KMS-11 (cell line): ENCODE measurements at regions not wholly inside any gene's neighbourhood (a gene's known extent, or its start where the extent isn't known, plus 50 kb on each side); places are given as distances from the start of the nearest gene placed in this dataset.
"Not testable (repeated sequence)": the region's sequence is repeated elsewhere in the genome, so short reads cannot be mapped to it uniquely, and the experiment has no call there.

Source experiments
- H2AFZ ChIP-seq: fragments of 200-600 bp; sonication (generic); 2 replicates; pipeline ENCODE4 v1.6.1; 2016; ENCODE audit warnings: antibody characterized with exemption, mixed run types, low read depth
- H3K27ac ChIP-seq: fragments of 200-600 bp; sonication (generic); 2 replicates; pipeline ENCODE4 v1.6.1; 2016; ENCODE audit warnings: mild to moderate bottlenecking, mixed run types
- H3K27me3 ChIP-seq: fragments of 200-600 bp; sonication (generic); 2 replicates; pipeline ENCODE4 v1.6.1; 2017; ENCODE audit warnings: mild to moderate bottlenecking, low read depth, mixed run types, moderate library complexity; ENCODE audit not compliant: insufficient read depth
- H3K36me3 ChIP-seq: fragments of 200-600 bp; sonication (generic); 2 replicates; pipeline ENCODE4 v1.6.1; 2017; ENCODE audit warnings: mild to moderate bottlenecking, mixed run types; ENCODE audit not compliant: insufficient read depth
- H3K4me1 ChIP-seq: fragments of 200-600 bp; sonication (generic); 2 replicates; pipeline ENCODE4 v1.6.1; 2016; ENCODE audit warnings: mild to moderate bottlenecking, low read depth, mixed run types; ENCODE audit not compliant: poor library complexity, severe bottlenecking
- H3K4me2 ChIP-seq: fragments of 200-600 bp; sonication (generic); 2 replicates; pipeline ENCODE4 v1.7.0; 2016; ENCODE audit warnings: mild to moderate bottlenecking, mixed run types
- H3K4me3 ChIP-seq: fragments of 200-600 bp; sonication (generic); IDR thresholded peaks from 2 replicates; pipeline ENCODE4 v1.6.1; 2017; ENCODE audit warnings: low read depth, low read length, mixed read lengths; ENCODE audit not compliant: insufficient read depth
- H3K79me2 ChIP-seq: fragments of 200-600 bp; sonication (generic); 2 replicates; pipeline ENCODE4 v1.6.1; 2016; ENCODE audit warnings: low read depth, mixed run types; ENCODE audit not compliant: insufficient read depth
- H3K9ac ChIP-seq: fragments of 200-600 bp; sonication (generic); 2 replicates; pipeline ENCODE4 v1.6.1; 2016; ENCODE audit warnings: mild to moderate bottlenecking, mixed run types
- H4K20me1 ChIP-seq: fragments of 200-600 bp; sonication (generic); 2 replicates; pipeline ENCODE4 v1.6.1; 2016; ENCODE audit warnings: mild to moderate bottlenecking, mixed run types; ENCODE audit not compliant: insufficient read depth
- TF ChIP-seq, protein P1 (sequence below): fragments of 200-600 bp; sonication (generic); conservative IDR thresholded peaks from 2 replicates; pipeline ENCODE4 v1.6.1; 2017; ENCODE audit warnings: low read depth, mild to moderate bottlenecking, antibody characterized with exemption, low read length, moderate library complexity, mixed read lengths

DNA sequence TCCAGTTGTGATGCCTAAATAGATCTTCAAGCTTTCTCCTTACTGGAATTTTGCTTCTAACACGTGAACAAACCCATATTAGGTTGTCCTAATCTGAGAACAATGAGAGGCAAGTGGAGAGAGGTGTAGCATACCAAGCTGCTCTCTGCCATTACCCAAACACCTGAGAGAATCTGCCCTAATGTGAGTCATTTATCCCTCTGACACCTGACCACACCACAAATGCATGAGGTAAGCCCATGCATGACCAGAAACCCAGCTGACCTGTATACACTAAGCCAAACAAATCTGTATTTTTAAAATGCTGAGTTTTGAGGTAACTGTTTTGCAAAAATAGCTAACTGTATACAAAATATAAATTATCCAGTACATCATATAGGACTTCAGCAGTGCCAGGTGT lies 1458.1 kb upstream of the B3GALT2 start:
- Histone ChIP-seq H3K9ac (no peak overlapping the region), H3K36me3 (no peaks in the 10 kb centered on the region), H3K4me2 (no peak overlapping the region), H3K4me1 (no peaks in the 10 kb centered on the region), H3K27ac (no peak overlapping the region), H2AFZ (no peak overlapping the region), H4K20me1 (no peaks in the 10 kb centered on the region), H3K4me3 (no peak overlapping the region), H3K79me2 (no peaks in the 10 kb centered on the region), H3K27me3 (no peaks in the 10 kb centered on the region)
- TF ChIP-seq, protein P1, sequence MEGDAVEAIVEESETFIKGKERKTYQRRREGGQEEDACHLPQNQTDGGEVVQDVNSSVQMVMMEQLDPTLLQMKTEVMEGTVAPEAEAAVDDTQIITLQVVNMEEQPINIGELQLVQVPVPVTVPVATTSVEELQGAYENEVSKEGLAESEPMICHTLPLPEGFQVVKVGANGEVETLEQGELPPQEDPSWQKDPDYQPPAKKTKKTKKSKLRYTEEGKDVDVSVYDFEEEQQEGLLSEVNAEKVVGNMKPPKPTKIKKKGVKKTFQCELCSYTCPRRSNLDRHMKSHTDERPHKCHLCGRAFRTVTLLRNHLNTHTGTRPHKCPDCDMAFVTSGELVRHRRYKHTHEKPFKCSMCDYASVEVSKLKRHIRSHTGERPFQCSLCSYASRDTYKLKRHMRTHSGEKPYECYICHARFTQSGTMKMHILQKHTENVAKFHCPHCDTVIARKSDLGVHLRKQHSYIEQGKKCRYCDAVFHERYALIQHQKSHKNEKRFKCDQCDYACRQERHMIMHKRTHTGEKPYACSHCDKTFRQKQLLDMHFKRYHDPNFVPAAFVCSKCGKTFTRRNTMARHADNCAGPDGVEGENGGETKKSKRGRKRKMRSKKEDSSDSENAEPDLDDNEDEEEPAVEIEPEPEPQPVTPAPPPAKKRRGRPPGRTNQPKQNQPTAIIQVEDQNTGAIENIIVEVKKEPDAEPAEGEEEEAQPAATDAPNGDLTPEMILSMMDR: no peak

DNA sequence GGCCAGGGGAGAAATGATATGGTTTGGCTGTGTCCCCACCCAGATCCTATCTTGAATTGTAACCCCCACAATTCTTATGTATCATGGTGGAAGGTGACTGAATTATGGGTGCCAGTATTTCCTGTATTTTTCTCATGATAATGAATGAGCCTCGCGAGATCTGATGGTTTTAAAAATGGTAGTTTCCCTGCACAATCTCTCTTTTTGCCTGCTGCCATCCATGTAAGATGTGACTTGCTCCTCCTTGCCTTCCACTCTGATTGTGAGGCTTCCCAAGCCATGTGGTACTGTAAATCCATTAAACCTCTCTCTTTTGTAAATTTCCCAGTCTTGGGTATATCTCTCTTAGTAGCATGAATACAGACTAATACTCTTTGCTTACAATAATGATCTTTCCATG lies 1453.9 kb upstream of the B3GALT2 start:
- no peaks in the 10 kb centered on the region for H3K79me2 ChIP-seq
- no peaks in the 10 kb centered on the region for H3K27me3 ChIP-seq
- no peak overlapping the region for H3K4me3 ChIP-seq
- H3K27ac ChIP-seq: no peak overlapping the region
- H2AFZ ChIP-seq: no peak overlapping the region
- no peak overlapping the region for H3K4me2 ChIP-seq
- TF ChIP-seq, protein P1: no peak
- no peak overlapping the region for H3K9ac ChIP-seq
- H3K36me3 ChIP-seq: no peaks in the 10 kb centered on the region
- no peaks in the 10 kb centered on the region for H3K4me1 ChIP-seq
- H4K20me1 ChIP-seq: no peaks in the 10 kb centered on the region

DNA sequence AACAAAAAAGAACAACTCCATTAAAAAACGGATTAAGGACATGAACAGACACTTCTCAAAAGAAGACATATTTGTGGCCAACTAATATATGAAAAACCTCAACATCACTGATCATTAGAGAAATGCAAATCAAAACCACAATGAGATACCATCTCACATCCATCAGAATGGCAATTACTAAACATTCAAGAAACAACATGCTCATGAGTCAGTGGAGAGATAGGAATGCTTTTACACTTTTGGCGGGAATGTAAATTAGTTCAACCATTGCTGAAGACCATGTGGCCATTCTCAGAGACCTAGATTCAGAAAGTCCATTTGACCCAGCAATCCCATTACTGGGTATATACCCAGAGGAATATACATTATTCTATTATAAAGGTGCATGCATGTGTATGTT lies 1442.6 kb upstream of the B3GALT2 start:
- H3K4me1 ChIP-seq: peaks cover 18% of the 10 kb centered on the region
- no peaks in the 10 kb centered on the region for H3K36me3 ChIP-seq
- no peaks in the 10 kb centered on the region for H4K20me1 ChIP-seq
- H3K4me3 ChIP-seq: no peak overlapping the region
- no peak overlapping the region for H3K4me2 ChIP-seq
- no peaks in the 10 kb centered on the region for H3K79me2 ChIP-seq
- no peak overlapping the region for H2AFZ ChIP-seq
- no peaks in the 10 kb centered on the region for H3K27me3 ChIP-seq
- no peak overlapping the region for H3K9ac ChIP-seq
- H3K27ac ChIP-seq: no peak overlapping the region
- TF ChIP-seq, protein P1: no peak

DNA sequence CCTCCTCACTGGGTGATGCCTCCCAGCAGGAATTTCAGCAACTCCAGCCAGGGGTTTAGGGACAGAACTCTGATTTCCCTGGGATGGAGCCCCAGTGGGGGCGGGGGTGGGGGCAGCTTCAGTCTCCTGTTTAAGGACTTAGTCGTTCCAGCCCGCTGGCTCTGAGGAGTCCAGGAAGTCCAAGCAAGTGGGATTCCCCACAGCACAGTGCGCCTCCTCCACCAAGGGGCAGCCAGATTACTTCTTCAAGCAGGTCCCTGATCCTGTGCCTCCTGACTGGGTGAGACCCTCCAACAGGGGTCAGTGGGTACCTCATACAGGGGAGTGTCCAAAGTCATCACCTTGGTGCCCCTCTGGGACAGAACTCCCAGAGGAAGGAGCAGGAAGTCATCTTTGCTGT lies 1438.4 kb upstream of the B3GALT2 start:
- H3K79me2 ChIP-seq: no peaks in the 10 kb centered on the region
- no peaks in the 10 kb centered on the region for H4K20me1 ChIP-seq
- peaks cover 9% of the 10 kb centered on the region for H3K4me1 ChIP-seq
- no peaks in the 10 kb centered on the region for H3K27me3 ChIP-seq
- TF ChIP-seq, protein P1: no peak
- no peak overlapping the region for H2AFZ ChIP-seq
- no peak overlapping the region for H3K4me2 ChIP-seq
- H3K36me3 ChIP-seq: no peaks in the 10 kb centered on the region
- H3K4me3 ChIP-seq: no peak overlapping the region
- H3K9ac ChIP-seq: no peak overlapping the region
- no peak overlapping the region for H3K27ac ChIP-seq

DNA sequence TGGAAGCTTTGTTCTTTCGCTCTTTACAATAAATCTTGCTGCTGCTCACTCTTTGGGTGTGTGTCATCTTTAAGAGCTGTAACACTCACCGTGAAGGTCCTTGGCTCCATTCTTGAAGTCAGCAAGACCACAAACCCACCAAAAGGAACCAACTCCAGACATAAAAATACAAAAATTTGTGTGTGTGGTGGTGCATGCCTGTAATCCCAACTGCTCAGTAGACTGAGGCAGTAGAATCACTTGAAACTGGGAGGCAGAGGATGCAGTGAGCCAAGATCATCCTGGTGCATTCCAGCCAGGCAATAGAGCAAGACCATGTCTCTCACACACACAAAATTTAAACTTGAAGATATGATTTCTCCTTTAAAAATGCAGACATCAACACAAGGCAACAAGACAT lies 1431.7 kb upstream of the B3GALT2 start:
- Histone ChIP-seq H3K79me2 (no peaks in the 10 kb centered on the region), H3K4me1 (no peaks in the 10 kb centered on the region), H2AFZ (no peak overlapping the region), H3K36me3 (no peaks in the 10 kb centered on the region), H3K4me3 (no peak overlapping the region), H3K9ac (no peak overlapping the region), H3K27ac (no peak overlapping the region), H4K20me1 (no peaks in the 10 kb centered on the region), H3K27me3 (no peaks in the 10 kb centered on the region), H3K4me2 (no peak overlapping the region)
- TF ChIP-seq, protein P1: no peak

DNA sequence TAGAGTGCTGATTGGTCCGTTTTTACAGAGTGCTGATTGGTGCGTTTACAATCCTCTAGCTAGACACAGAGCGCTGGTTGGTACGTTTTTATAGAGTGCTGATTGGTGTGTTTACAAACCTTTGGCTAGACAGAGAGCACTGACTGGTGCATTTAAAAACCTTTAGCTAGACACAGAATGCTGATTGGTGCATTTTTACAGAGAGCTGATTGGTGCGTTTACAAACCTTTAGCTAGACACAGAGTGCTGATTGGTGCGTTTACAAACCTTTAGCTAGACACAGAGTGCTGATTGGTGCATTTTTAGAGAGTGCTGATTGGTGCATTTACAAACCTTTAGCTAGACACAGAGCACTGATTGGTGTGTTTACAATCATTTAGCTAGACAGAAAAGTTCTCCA lies 1430.9 kb upstream of the B3GALT2 start:
- not testable (repeated sequence) for H3K4me1 ChIP-seq, H3K4me3 ChIP-seq, H3K79me2 ChIP-seq, H3K36me3 ChIP-seq, H3K27me3 ChIP-seq, H3K27ac ChIP-seq, H2AFZ ChIP-seq, H3K9ac ChIP-seq, H4K20me1 ChIP-seq, H3K4me2 ChIP-seq
